Activated naive CD4-positive, alpha-beta T cell treated with anti-CD3 and anti-CD28 coated beads for 36 hours (primary cell): ENCODE measurements at regions not wholly inside any gene's neighbourhood (a gene's known extent, or its start where the extent isn't known, plus 50 kb on each side); places are given as distances from the start of the nearest gene placed in this dataset.

Experiments used
- CTCF ChIA-PET: fragments of 350-600 bp; sonication (Branson Sonifier 250); formaldehyde crosslinking; loops from one replicate; lab custom pipeline; 2021; ENCODE audit warnings: antibody characterized with exemption; lab: Charles Lee
- DNase-seq: peaks from one replicate; pipeline ENCODE4 v3.0.0-alpha.2; 2020
- H3K27ac Mint-ChIP-seq: one replicate; pipeline ENCODE4 v1.8.0; 2021; ENCODE audit warnings: mild to moderate bottlenecking, mixed read lengths
- H3K27me3 Mint-ChIP-seq: one replicate; pipeline ENCODE4 v1.8.0; 2021; ENCODE audit warnings: low read depth, mixed read lengths
- H3K36me3 Mint-ChIP-seq: one replicate; pipeline ENCODE4 v1.8.0; 2021; ENCODE audit warnings: low read depth, mixed read lengths
- H3K4me1 Mint-ChIP-seq: one replicate; pipeline ENCODE4 v1.8.0; 2021; ENCODE audit warnings: low read depth, mixed read lengths
- H3K4me3 Mint-ChIP-seq: one replicate; pipeline ENCODE4 v1.8.0; 2021; ENCODE audit warnings: mild to moderate bottlenecking, moderate library complexity, mixed read lengths
- H3K9me3 Mint-ChIP-seq: one replicate; pipeline ENCODE4 v1.8.0; 2021; ENCODE audit warnings: mixed read lengths
- intact Hi-C: fragments of 100-400 bp; cut with micrococcal nuclease; formaldehyde crosslinking; loops from one replicate; pipeline ENCODE4 v1.15.1; 2023

GRCh38 chr16:5837007-5837670 lies 739.5 kb upstream of the EEF2KMT start:
- Mint-ChIP-seq H3K9me3 (peaks cover 7% of the 10 kb centered on the region), H3K36me3 (no peaks in the 10 kb centered on the region), H3K27me3 (no peaks in the 10 kb centered on the region), H3K4me3 (no peak overlapping the region), H3K4me1 (no peaks in the 10 kb centered on the region), H3K27ac (no peak overlapping the region)
- no peak for DNase-seq
- CTCF ChIA-PET: no interaction called here
- intact Hi-C loops: no loop called here

GRCh38 chr16:5835876-5836275 lies 738.3 kb upstream of the EEF2KMT start:
- Mint-ChIP-seq H3K36me3 (no peaks in the 10 kb centered on the region), H3K27ac (no peak overlapping the region), H3K27me3 (no peaks in the 10 kb centered on the region), H3K4me1 (no peaks in the 10 kb centered on the region), H3K9me3 (peaks cover 7% of the 10 kb centered on the region), H3K4me3 (no peak overlapping the region)
- intact Hi-C loops: no loop called here
- DNase-seq: no peak
- CTCF ChIA-PET: no interaction called here

GRCh38 chr16:5826332-5826731 lies 728.7 kb upstream of the EEF2KMT start:
- Mint-ChIP-seq H3K4me1 (no peaks in the 10 kb centered on the region), H3K9me3 (peaks cover 2% of the 10 kb centered on the region), H3K27ac (no peak overlapping the region), H3K36me3 (no peaks in the 10 kb centered on the region), H3K27me3 (no peaks in the 10 kb centered on the region), H3K4me3 (no peak overlapping the region)
- intact Hi-C loops: no loop called here
- CTCF ChIA-PET: no interaction called here
- no peak for DNase-seq

- no peak for DNase-seq
- Mint-ChIP-seq H3K9me3 (peaks cover 5% of the 10 kb centered on the region), H3K4me3 (no peak overlapping the region), H3K27me3 (no peaks in the 10 kb centered on the region), H3K27ac (no peak overlapping the region), H3K36me3 (no peaks in the 10 kb centered on the region), H3K4me1 (no peaks in the 10 kb centered on the region)
- CTCF ChIA-PET: no interaction called here
- intact Hi-C loops: no loop called here
Measured at GRCh38 chr16:5820472-5820871, 722.9 kb upstream of the EEF2KMT start.

GRCh38 chr16:5815570-5816237 lies 718.1 kb upstream of the EEF2KMT start:
- no peaks in the 10 kb centered on the region for H3K4me1 Mint-ChIP-seq
- no peaks in the 10 kb centered on the region for H3K27me3 Mint-ChIP-seq
- H3K9me3 Mint-ChIP-seq: peaks cover 5% of the 10 kb centered on the region
- no peak overlapping the region for H3K27ac Mint-ChIP-seq
- H3K36me3 Mint-ChIP-seq: no peaks in the 10 kb centered on the region
- no peak for DNase-seq
- intact Hi-C loops: no loop called here
- no peak overlapping the region for H3K4me3 Mint-ChIP-seq
- CTCF ChIA-PET: no interaction called here

GRCh38 chr16:5801396-5801795 lies 703.8 kb upstream of the EEF2KMT start:
- no peak for DNase-seq
- Mint-ChIP-seq H3K27ac (no peak overlapping the region), H3K4me3 (no peak overlapping the region), H3K27me3 (no peaks in the 10 kb centered on the region), H3K9me3 (peaks cover 9% of the 10 kb centered on the region), H3K36me3 (no peaks in the 10 kb centered on the region), H3K4me1 (no peaks in the 10 kb centered on the region)
- CTCF ChIA-PET: interaction anchor here (0.6 kb wide), 1 partner anchor 29 kb away, joined by 3 read pairs; no protein-coding TSS in a partner anchor
- intact Hi-C loops: no loop called here

GRCh38 chr16:5793556-5793955 lies 696.0 kb upstream of the EEF2KMT start:
- CTCF ChIA-PET: no interaction called here
- H3K27ac Mint-ChIP-seq: no peak overlapping the region
- H3K27me3 Mint-ChIP-seq: peaks cover 2% of the 10 kb centered on the region
- H3K4me3 Mint-ChIP-seq: no peak overlapping the region
- intact Hi-C loops: no loop called here
- no peaks in the 10 kb centered on the region for H3K4me1 Mint-ChIP-seq
- peaks cover 1% of the 10 kb centered on the region for H3K9me3 Mint-ChIP-seq
- no peak for DNase-seq
- no peaks in the 10 kb centered on the region for H3K36me3 Mint-ChIP-seq

GRCh38 chr16:5791011-5791657 lies 693.5 kb upstream of the EEF2KMT start:
- H3K9me3 Mint-ChIP-seq: peaks cover 5% of the 10 kb centered on the region
- peaks cover 5% of the 10 kb centered on the region for H3K27me3 Mint-ChIP-seq
- no peaks in the 10 kb centered on the region for H3K4me1 Mint-ChIP-seq
- no peak for DNase-seq
- H3K36me3 Mint-ChIP-seq: no peaks in the 10 kb centered on the region
- no peak overlapping the region for H3K27ac Mint-ChIP-seq
- CTCF ChIA-PET: no interaction called here
- no peak overlapping the region for H3K4me3 Mint-ChIP-seq
- intact Hi-C loops: no loop called here

- H3K27me3 Mint-ChIP-seq: peaks cover 5% of the 10 kb centered on the region
- DNase-seq: no peak
- intact Hi-C loops: no loop called here
- peaks cover 5% of the 10 kb centered on the region for H3K9me3 Mint-ChIP-seq
- no peaks in the 10 kb centered on the region for H3K36me3 Mint-ChIP-seq
- H3K27ac Mint-ChIP-seq: no peak overlapping the region
- CTCF ChIA-PET: no interaction called here
- H3K4me3 Mint-ChIP-seq: no peak overlapping the region
- no peaks in the 10 kb centered on the region for H3K4me1 Mint-ChIP-seq
Measured at GRCh38 chr16:5790512-5790911, 692.9 kb upstream of the EEF2KMT start.

- DNase-seq: no peak
- Mint-ChIP-seq H3K4me1 (no peaks in the 10 kb centered on the region), H3K9me3 (peaks cover 5% of the 10 kb centered on the region), H3K36me3 (no peaks in the 10 kb centered on the region), H3K27me3 (peaks cover 5% of the 10 kb centered on the region), H3K27ac (no peak overlapping the region), H3K4me3 (no peak overlapping the region)
- CTCF ChIA-PET: no interaction called here
- intact Hi-C loops: no loop called here
Measured at GRCh38 chr16:5789033-5789432, 691.4 kb upstream of the EEF2KMT start.

GRCh38 chr16:5781436-5781835 lies 683.8 kb upstream of the EEF2KMT start:
- no peaks in the 10 kb centered on the region for H3K36me3 Mint-ChIP-seq
- H3K27ac Mint-ChIP-seq: no peak overlapping the region
- H3K4me3 Mint-ChIP-seq: no peak overlapping the region
- H3K9me3 Mint-ChIP-seq: peaks cover 2% of the 10 kb centered on the region
- CTCF ChIA-PET: no interaction called here
- no peaks in the 10 kb centered on the region for H3K4me1 Mint-ChIP-seq
- H3K27me3 Mint-ChIP-seq: no peaks in the 10 kb centered on the region
- no peak for DNase-seq
- intact Hi-C loops: no loop called here

GRCh38 chr16:5776876-5777275 lies 679.3 kb upstream of the EEF2KMT start:
- no peak overlapping the region for H3K27ac Mint-ChIP-seq
- intact Hi-C loops: no loop called here
- DNase-seq: no peak
- H3K9me3 Mint-ChIP-seq: peaks cover 2% of the 10 kb centered on the region
- no peaks in the 10 kb centered on the region for H3K36me3 Mint-ChIP-seq
- H3K4me3 Mint-ChIP-seq: no peak overlapping the region
- CTCF ChIA-PET: no interaction called here
- H3K4me1 Mint-ChIP-seq: no peaks in the 10 kb centered on the region
- H3K27me3 Mint-ChIP-seq: no peaks in the 10 kb centered on the region

GRCh38 chr16:5775916-5776315 lies 678.3 kb upstream of the EEF2KMT start:
- Mint-ChIP-seq H3K9me3 (peaks cover 2% of the 10 kb centered on the region), H3K36me3 (no peaks in the 10 kb centered on the region), H3K4me1 (no peaks in the 10 kb centered on the region), H3K4me3 (no peak overlapping the region), H3K27ac (no peak overlapping the region), H3K27me3 (no peaks in the 10 kb centered on the region)
- CTCF ChIA-PET: no interaction called here
- intact Hi-C loops: no loop called here
- no peak for DNase-seq
